IMR-90 (cell line): ENCODE measurements at regions not wholly inside any gene's neighbourhood (a gene's known extent, or its start where the extent isn't known, plus 50 kb on each side); places are given as distances from the start of the nearest gene placed in this dataset.

Experiments
- ATAC-seq: fragments of 200-7000 bp; cut with Tn5 transposase; 2 replicates; pipeline ENCODE4 v1.9.1; 2020; ENCODE audit warnings: low read depth, mild to moderate bottlenecking, moderate library complexity
- BruUV-seq: library from RNA; stranded (reverse); fragments of 400-500 nt; replicated peaks from 2 replicates; lab custom pipeline; 2021; lab: Mats Ljungman, UMichigan
- CTCF ChIA-PET: fragments of 300-600 bp; formaldehyde crosslinking; extraction: SDS; loops from one replicate; lab custom pipeline; 2021; ENCODE audit warnings: antibody characterized with exemption; lab: Yijun Ruan, JAX
- POLR2A ChIA-PET: fragments of 300-600 bp; sonication (Branson Sonifier 250); formaldehyde crosslinking; loops from one replicate; lab custom pipeline; 2022; ENCODE audit warnings: antibody characterized with exemption; ENCODE audit not compliant: unreplicated experiment; lab: Charles Lee
- DNase-seq: peaks from one replicate; pipeline ENCODE4 v3.0.0; 2013
- H2AFZ ChIP-seq: replicated peaks from 2 replicates; pipeline ENCODE3; 2013; ENCODE audit warnings: low read length, mild to moderate bottlenecking; ENCODE audit not compliant: poor library complexity
- H2AK5ac ChIP-seq: 2 replicates; pipeline ENCODE4 v1.6.1; 2013; ENCODE audit warnings: low read depth, low read length, inconsistent platforms
- H2AK9ac ChIP-seq: replicated peaks from 2 replicates; pipeline ENCODE3; 2013; ENCODE audit warnings: mild to moderate bottlenecking, low read depth, low read length, moderate library complexity; ENCODE audit not compliant: poor library complexity
- H2BK120ac ChIP-seq: 2 replicates; pipeline ENCODE4 v1.6.1; 2013; ENCODE audit warnings: low read depth, low read length, inconsistent platforms
- H2BK15ac ChIP-seq: 3 replicates; pipeline ENCODE4 v1.6.1; 2013; ENCODE audit warnings: low read depth, low read length, inconsistent platforms
- H2BK20ac ChIP-seq: 2 replicates; pipeline ENCODE4 v1.6.1; 2013; ENCODE audit warnings: low read depth, mild to moderate bottlenecking, inconsistent platforms, low read length, moderate library complexity
- H2BK5ac ChIP-seq: 2 replicates; pipeline ENCODE4 v1.6.1; 2013; ENCODE audit warnings: mild to moderate bottlenecking, low read depth, low read length, inconsistent platforms; ENCODE audit not compliant: poor library complexity, severe bottlenecking
- H3K14ac ChIP-seq: replicated peaks from 2 replicates; pipeline ENCODE4 v1.6.1; 2013; ENCODE audit warnings: low read depth, low read length, inconsistent platforms
- H3K18ac ChIP-seq: 2 replicates; pipeline ENCODE4 v1.6.1; 2013; ENCODE audit warnings: low read depth, low read length, control low read depth
- H3K23ac ChIP-seq: 2 replicates; pipeline ENCODE4 v1.6.1; 2013; ENCODE audit warnings: low read depth, low read length, inconsistent platforms
- H3K27ac ChIP-seq: 2 replicates; pipeline ENCODE4 v1.5.1; 2013; ENCODE audit warnings: mild to moderate bottlenecking, control low read depth, low read length; ENCODE audit not compliant: insufficient read depth
- H3K27me3 ChIP-seq: 2 replicates; pipeline ENCODE4 v1.6.1; 2013; ENCODE audit warnings: low read length; ENCODE audit not compliant: control insufficient read depth, insufficient read depth
- H3K36me3 ChIP-seq: 2 replicates; pipeline ENCODE4 v1.6.1; 2013; ENCODE audit warnings: low read length, mixed read lengths; ENCODE audit not compliant: control insufficient read depth, insufficient read depth
- H3K4ac ChIP-seq: 2 replicates; pipeline ENCODE4 v1.6.1; 2013; ENCODE audit warnings: low read depth, low read length, inconsistent platforms
- H3K4me1 ChIP-seq: 2 replicates; pipeline ENCODE4 v1.6.1; 2013; ENCODE audit warnings: low read length, mixed read lengths; ENCODE audit not compliant: control insufficient read depth, insufficient read depth
- H3K4me2 ChIP-seq: 2 replicates; pipeline ENCODE4 v1.6.1; 2013; ENCODE audit warnings: low read depth, mild to moderate bottlenecking, control low read depth, low read length, moderate library complexity
- H3K4me3 ChIP-seq: 2 replicates; pipeline ENCODE4 v1.5.1; 2013; ENCODE audit warnings: low read depth, mild to moderate bottlenecking, control low read depth, low read length, moderate library complexity; ENCODE audit not compliant: insufficient read depth
- H3K56ac ChIP-seq: 2 replicates; pipeline ENCODE4 v1.6.1; 2013; ENCODE audit warnings: low read length, inconsistent platforms; ENCODE audit not compliant: insufficient read depth; ENCODE audit errors: extremely low read depth
- H3K79me1 ChIP-seq, 2 experiments: 2 replicates each; pipeline ENCODE4 v1.6.1; 2013; ENCODE audit warnings: low read length in 2 of 2, inconsistent platforms in 1 of 2, low read depth in 1 of 2
- H3K9ac ChIP-seq: 2 replicates; pipeline ENCODE4 v1.6.1; 2013; ENCODE audit warnings: low read depth, low read length, control low read depth
- H3K9me1 ChIP-seq: 2 replicates; pipeline ENCODE4 v1.6.1; 2013; ENCODE audit warnings: low read length, inconsistent platforms; ENCODE audit not compliant: insufficient read depth
- H3K9me3 ChIP-seq: 2 replicates; pipeline ENCODE4 v1.6.1; 2013; ENCODE audit warnings: low read length; ENCODE audit not compliant: control insufficient read depth, insufficient read depth
- H4K20me1 ChIP-seq: 2 replicates; pipeline ENCODE4 v1.6.1; 2013; ENCODE audit warnings: low read length, inconsistent platforms; ENCODE audit not compliant: insufficient read depth
- H4K5ac ChIP-seq: 2 replicates; pipeline ENCODE4 v1.6.1; 2013; ENCODE audit warnings: mild to moderate bottlenecking, low read depth, low read length, control low read depth
- H4K8ac ChIP-seq, 2 experiments: 2 replicates each; pipeline ENCODE4 v1.6.1; 2013; ENCODE audit warnings: low read depth in 2 of 2, low read length in 2 of 2, control low read depth in 1 of 2, inconsistent platforms in 1 of 2
- H4K91ac ChIP-seq: 2 replicates; pipeline ENCODE4 v1.6.1; 2013; ENCODE audit warnings: low read depth, low read length, inconsistent platforms; ENCODE audit not compliant: insufficient read depth
- FOS ChIP-seq: fragments of 150-350 bp; IDR thresholded peaks from 2 replicates; pipeline ENCODE4 v1.6.1; 2016; ENCODE audit warnings: low read depth, low read length
- RCOR1 ChIP-seq: IDR thresholded peaks from 2 replicates; pipeline ENCODE4 v1.6.1; 2012; ENCODE audit warnings: mild to moderate bottlenecking, low read length, improper control_type of control experiment; ENCODE audit not compliant: insufficient replicate concordance
- WGBS, 2 experiments: methylation state at CpG; one replicate each; pipeline versions ENCODE4 v1.1.5 to v1.1.7; 2013; ENCODE audit warnings: missing lambda C conversion rate in 2 of 2; ENCODE audit not compliant: insufficient read length in 1 of 2; ENCODE audit errors: extremely low coverage in 2 of 2; 5-methylcytosine and 5-hydroxymethylcytosine counted together
- dilution Hi-C: fragments of 300-500 bp; cut with HindIII; formaldehyde crosslinking; loops from one replicate; pipeline ENCODE4 v1.14.3; 2018; ENCODE audit warnings: low sequenced_read_pairs; ENCODE audit not compliant: unreplicated experiment
- in situ Hi-C: fragments of 300-500 bp; cut with MboI; formaldehyde crosslinking; loops from 3 replicates; pipeline ENCODE4 v1.14.3; 2019; ENCODE audit warnings: low sequenced_read_pairs, inconsistent platforms, mixed read lengths
- intact Hi-C: fragments of 100-400 bp; cut with micrococcal nuclease; formaldehyde crosslinking; loops from 2 replicates; pipeline ENCODE4 v1.10.0; 2022
- TF ChIP-seq, protein P1 (sequence below): fragments of 150-350 bp; IDR thresholded peaks from 2 replicates; pipeline ENCODE4 v1.6.1; 2017; ENCODE audit warnings: mild to moderate bottlenecking, antibody characterized with exemption, low read length, low read depth

DNA sequence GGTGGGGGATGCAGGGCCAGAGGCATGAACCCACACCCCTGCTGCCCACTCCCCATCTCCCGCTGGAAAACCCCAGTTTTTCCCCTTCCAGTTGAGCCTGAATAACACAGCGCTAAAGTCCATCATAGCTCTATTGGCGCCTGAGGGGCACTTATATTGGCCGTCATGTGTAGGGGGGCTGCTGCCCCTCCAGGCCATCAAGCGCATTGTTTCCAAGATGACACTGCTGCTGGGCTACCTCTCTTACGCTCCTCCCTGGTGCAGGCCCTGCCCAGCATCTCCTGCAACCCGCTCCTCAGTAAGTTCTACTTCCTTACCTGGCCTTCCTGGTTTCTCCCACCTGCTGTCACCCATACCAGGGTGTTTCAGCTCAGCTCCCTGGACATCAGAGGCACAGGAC is 205.0 kb upstream of the RPL34 start:
- ATAC-seq (no peak), DNase-seq (no peak)
- H4K8ac ChIP-seq, result no peak overlapping the region
- no peak overlapping the region for H2BK20ac ChIP-seq
- H3K27ac ChIP-seq, result no peak overlapping the region
- no peak overlapping the region for H3K4ac ChIP-seq
- no peak overlapping the region for H2BK120ac ChIP-seq
- no peaks in the 10 kb centered on the region for H3K36me3 ChIP-seq
- H3K9me1 ChIP-seq, result no peaks in the 10 kb centered on the region
- no peak overlapping the region for H2BK5ac ChIP-seq
- H3K4me3 ChIP-seq, result no peak overlapping the region
- 100% methylated on average over 1 of the region's 7 CpGs; no CpG with 5 or more reads in 1 of the 2 experiments for WGBS, 2 experiments
- H2AK9ac ChIP-seq, result no peak overlapping the region
- no peak overlapping the region for H2BK15ac ChIP-seq
- dilution Hi-C loops, result no loop called here
- no peak overlapping the region for H2AFZ ChIP-seq
- ChIA-PET CTCF (no interaction called here), POLR2A (no interaction called here)
- H4K5ac ChIP-seq, result no peak overlapping the region
- intact Hi-C loops, result no loop called here
- H3K23ac ChIP-seq, result no peak overlapping the region
- no peak overlapping the region for H3K14ac ChIP-seq
- no peak for TF ChIP-seq FOS
- TF ChIP-seq RCOR1, result no peak
- TF ChIP-seq, protein P1, sequence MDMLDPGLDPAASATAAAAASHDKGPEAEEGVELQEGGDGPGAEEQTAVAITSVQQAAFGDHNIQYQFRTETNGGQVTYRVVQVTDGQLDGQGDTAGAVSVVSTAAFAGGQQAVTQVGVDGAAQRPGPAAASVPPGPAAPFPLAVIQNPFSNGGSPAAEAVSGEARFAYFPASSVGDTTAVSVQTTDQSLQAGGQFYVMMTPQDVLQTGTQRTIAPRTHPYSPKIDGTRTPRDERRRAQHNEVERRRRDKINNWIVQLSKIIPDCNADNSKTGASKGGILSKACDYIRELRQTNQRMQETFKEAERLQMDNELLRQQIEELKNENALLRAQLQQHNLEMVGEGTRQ, result no peak
- H2AK5ac ChIP-seq, result no peak overlapping the region
- H4K20me1 ChIP-seq, result no peaks in the 10 kb centered on the region
- H3K18ac ChIP-seq, result no peak overlapping the region
- no peak overlapping the region for H3K9ac ChIP-seq
- no TSS peak for BruUV-seq
- no peaks in the 10 kb centered on the region for H3K79me1 ChIP-seq
- H3K27me3 ChIP-seq, result peaks cover 13% of the 10 kb centered on the region
- H3K4me2 ChIP-seq, result no peak overlapping the region
- no peak overlapping the region for H3K56ac ChIP-seq
- no peaks in the 10 kb centered on the region for H3K9me3 ChIP-seq
- in situ Hi-C loops, result no loop called here
- H3K4me1 ChIP-seq, result no peaks in the 10 kb centered on the region
- no peak overlapping the region for H4K91ac ChIP-seq
